WTC11 (cell line): ENCODE measurements at regions not wholly inside any gene's neighbourhood (a gene's known extent, or its start where the extent isn't known, plus 50 kb on each side); places are given as distances from the start of the nearest gene placed in this dataset.

Experiments
- IRF2 ChIP-seq: sonication (generic); formaldehyde crosslinking; IDR thresholded peaks from 2 replicates; pipeline ENCODE4 v1.8.0; 2022; ENCODE audit warnings: low read depth, missing genetic modification reagents, borderline replicate concordance
- ZNF423 ChIP-seq: fragments of 250-450 bp; sonication (Bioruptor Pico); IDR thresholded peaks from 2 replicates; pipeline ENCODE4 v2.1.2; 2022; ENCODE audit warnings: mild to moderate bottlenecking, moderate library complexity

- TF ChIP-seq IRF2 (no peak), ZNF423 (CRISPR knock-in tag) (no peak)
Measured at GRCh38 chr9:90540734-90541133, 101.9 kb downstream of the DIRAS2 start.
